Astrocyte of the cerebellum (primary cell): ENCODE measurements at regions not wholly inside any gene's neighbourhood (a gene's known extent, or its start where the extent isn't known, plus 50 kb on each side); places are given as distances from the start of the nearest gene placed in this dataset.

Experiments used
- DNase-seq: peaks from one replicate; pipeline ENCODE4 v3.0.0-alpha.2; 2011; ENCODE audit warnings: low read depth
- H3K4me3 ChIP-seq: 2 replicates; pipeline ENCODE4 v1.5.1; 2011; ENCODE audit warnings: mild to moderate bottlenecking, low read depth, low read length, moderate library complexity
- CTCF ChIP-seq: IDR thresholded peaks from 2 replicates; pipeline ENCODE4 v1.5.1; 2012; ENCODE audit warnings: low read length, low read depth, moderate library complexity, mild to moderate bottlenecking; ENCODE audit errors: missing control alignments
- in situ Hi-C: cut with HindIII; loops from 2 replicates; pipeline ENCODE4 v1.10.0; 2017; ENCODE audit warnings: low sequenced_read_pairs

GRCh38 chr3:150069633-150070032 is 98.9 kb upstream of the PFN2 start:
- no peak overlapping the region for H3K4me3 ChIP-seq
- no peak for DNase-seq
- no peak for TF ChIP-seq CTCF
- in situ Hi-C loops, result no loop called here

GRCh38 chr3:150069154-150069527 is 98.4 kb upstream of the PFN2 start:
- in situ Hi-C loops, result no loop called here
- no peak for DNase-seq
- TF ChIP-seq CTCF, result no peak
- H3K4me3 ChIP-seq, result no peak overlapping the region

- no peak overlapping the region for H3K4me3 ChIP-seq
- in situ Hi-C loops, result no loop called here
- no peak for TF ChIP-seq CTCF
- DNase-seq, result no peak
These were observed 97.9 kb upstream of the PFN2 start for GRCh38 chr3:150068440-150069153.

GRCh38 chr3:150067561-150067960 is 96.9 kb upstream of the PFN2 start:
- TF ChIP-seq CTCF, result no peak
- in situ Hi-C loops, result no loop called here
- no peak for DNase-seq
- H3K4me3 ChIP-seq, result no peak overlapping the region

GRCh38 chr3:150064971-150065370 is 94.3 kb upstream of the PFN2 start:
- in situ Hi-C loops, result no loop called here
- H3K4me3 ChIP-seq, result no peak overlapping the region
- no peak for TF ChIP-seq CTCF
- DNase-seq, result no peak

DNA sequence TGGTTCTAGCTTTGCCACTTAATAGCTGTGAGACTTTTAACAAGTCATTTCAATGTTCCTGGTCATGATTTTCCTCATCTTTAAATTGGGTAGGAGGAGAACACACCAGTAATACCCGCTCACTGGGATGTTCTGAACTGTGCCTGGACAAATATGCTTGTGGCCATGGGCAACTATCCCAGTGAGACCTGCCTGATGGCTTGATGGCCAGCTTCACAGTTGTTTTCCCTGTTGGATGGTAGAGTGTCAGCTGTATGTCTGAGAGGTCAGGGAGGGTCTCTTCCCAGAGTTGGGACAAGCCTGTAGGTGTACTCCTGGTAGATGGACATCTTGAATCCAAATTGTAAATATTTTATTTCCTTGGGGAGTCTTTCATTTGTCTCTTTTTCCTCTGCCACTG is 92.5 kb upstream of the PFN2 start:
- in situ Hi-C loops, result no loop called here
- DNase-seq, result no peak
- no peak overlapping the region for H3K4me3 ChIP-seq
- TF ChIP-seq CTCF, result no peak
